ENCODE measurements at regions not wholly inside any gene's neighbourhood (a gene's known extent, or its start where the extent isn't known, plus 50 kb on each side); places are given as distances from the start of the nearest gene placed in this dataset.

DNA sequence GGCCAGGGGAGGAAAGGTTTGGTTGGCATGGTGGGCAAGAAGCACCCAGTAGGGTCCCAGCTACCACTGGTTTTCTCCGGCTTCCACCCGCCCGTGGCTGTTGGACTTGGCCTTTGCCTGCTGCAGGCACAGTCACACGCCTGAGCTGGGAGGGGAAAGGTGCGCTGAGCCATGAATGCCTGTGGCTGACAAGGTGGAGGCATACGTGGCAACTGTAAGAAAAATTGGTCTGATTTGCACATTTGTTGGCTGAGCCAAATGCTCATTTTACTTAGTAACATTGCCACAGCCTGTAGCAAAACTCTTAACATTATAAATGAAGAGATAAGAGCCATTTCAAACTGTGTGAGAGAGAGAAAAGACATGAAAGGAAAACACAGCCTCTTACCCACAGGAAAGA, 191.6 kb downstream of the PTPRC start:
- in situ Hi-C loops (cut with HindIII; ENCODE audit: extremely low pct_ligation_motif_present, low pct_unique_long_range_greater_than_20kb): no loop called here
- no peak for DNase-seq (ENCODE audit: low spot score)
- H3K27ac ChIP-seq (ENCODE audit: extremely low read length, insufficient read depth, low read length): no peak overlapping the region
- no peaks in the 10 kb centered on the region for H3K4me1 ChIP-seq (ENCODE audit: insufficient read depth, low read length)
- no peak overlapping the region for H3K9ac ChIP-seq (ENCODE audit: insufficient read depth, low read depth, low read length)
- no peaks in the 10 kb centered on the region for H3K9me3 ChIP-seq (ENCODE audit: low read length)
- 53% methylated on average over 6 of the region's 6 CpGs for WGBS (ENCODE audit: low lambda C conversion rate)
- H2AFZ ChIP-seq (ENCODE audit: low read length): no peak overlapping the region
- no peaks in the 10 kb centered on the region for H3K79me2 ChIP-seq (ENCODE audit: insufficient read depth, low read length)
- H3K27me3 ChIP-seq (ENCODE audit: control insufficient read depth in 1 of 2, insufficient read depth in 2 of 2, low read length in 2 of 2): no peaks in the 10 kb centered on the region
- no peak overlapping the region for H3K4me3 ChIP-seq (replicated peaks in 1 of 3; ENCODE audit: insufficient read depth in 1 of 3, low read depth in 2 of 3, low read length in 3 of 3)
- POLR2A ChIA-PET: no interaction called here
- no peaks in the 10 kb centered on the region for H4K20me1 ChIP-seq (ENCODE audit: insufficient read depth, low read length)
- H3K4me2 ChIP-seq (ENCODE audit: low read depth, low read length): no peak overlapping the region
- no peak for ATAC-seq
- intact Hi-C loops (cut with micrococcal nuclease; ENCODE audit: unreplicated experiment): no loop called here
- no TSS peak for BruUV-seq (replicated peaks)
- TF ChIP-seq AGO2 (optimal IDR thresholded peaks at IDR 0.05; ENCODE audit: low read depth, low read length): no peak
- TF ChIP-seq, protein P1, sequence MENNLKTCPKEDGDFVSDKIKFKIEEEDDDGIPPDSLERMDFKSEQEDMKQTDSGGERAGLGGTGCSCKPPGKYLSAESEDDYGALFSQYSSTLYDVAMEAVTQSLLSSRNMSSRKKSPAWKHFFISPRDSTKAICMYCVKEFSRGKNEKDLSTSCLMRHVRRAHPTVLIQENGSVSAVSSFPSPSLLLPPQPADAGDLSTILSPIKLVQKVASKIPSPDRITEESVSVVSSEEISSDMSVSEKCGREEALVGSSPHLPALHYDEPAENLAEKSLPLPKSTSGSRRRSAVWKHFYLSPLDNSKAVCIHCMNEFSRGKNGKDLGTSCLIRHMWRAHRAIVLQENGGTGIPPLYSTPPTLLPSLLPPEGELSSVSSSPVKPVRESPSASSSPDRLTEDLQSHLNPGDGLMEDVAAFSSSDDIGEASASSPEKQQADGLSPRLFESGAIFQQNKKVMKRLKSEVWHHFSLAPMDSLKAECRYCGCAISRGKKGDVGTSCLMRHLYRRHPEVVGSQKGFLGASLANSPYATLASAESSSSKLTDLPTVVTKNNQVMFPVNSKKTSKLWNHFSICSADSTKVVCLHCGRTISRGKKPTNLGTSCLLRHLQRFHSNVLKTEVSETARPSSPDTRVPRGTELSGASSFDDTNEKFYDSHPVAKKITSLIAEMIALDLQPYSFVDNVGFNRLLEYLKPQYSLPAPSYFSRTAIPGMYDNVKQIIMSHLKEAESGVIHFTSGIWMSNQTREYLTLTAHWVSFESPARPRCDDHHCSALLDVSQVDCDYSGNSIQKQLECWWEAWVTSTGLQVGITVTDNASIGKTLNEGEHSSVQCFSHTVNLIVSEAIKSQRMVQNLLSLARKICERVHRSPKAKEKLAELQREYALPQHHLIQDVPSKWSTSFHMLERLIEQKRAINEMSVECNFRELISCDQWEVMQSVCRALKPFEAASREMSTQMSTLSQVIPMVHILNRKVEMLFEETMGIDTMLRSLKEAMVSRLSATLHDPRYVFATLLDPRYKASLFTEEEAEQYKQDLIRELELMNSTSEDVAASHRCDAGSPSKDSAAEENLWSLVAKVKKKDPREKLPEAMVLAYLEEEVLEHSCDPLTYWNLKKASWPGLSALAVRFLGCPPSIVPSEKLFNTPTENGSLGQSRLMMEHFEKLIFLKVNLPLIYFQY (CRISPR knock-in tag; IDR thresholded peaks at IDR 0.05; ENCODE audit: borderline replicate concordance): no peak
- no peak for TF ChIP-seq ZNF274 (CRISPR knock-in tag; IDR thresholded peaks at IDR 0.05)
- TF ChIP-seq FOSL2 (CRISPR knock-in tag; IDR thresholded peaks at IDR 0.05): no peak
- TF ChIP-seq, protein P2, sequence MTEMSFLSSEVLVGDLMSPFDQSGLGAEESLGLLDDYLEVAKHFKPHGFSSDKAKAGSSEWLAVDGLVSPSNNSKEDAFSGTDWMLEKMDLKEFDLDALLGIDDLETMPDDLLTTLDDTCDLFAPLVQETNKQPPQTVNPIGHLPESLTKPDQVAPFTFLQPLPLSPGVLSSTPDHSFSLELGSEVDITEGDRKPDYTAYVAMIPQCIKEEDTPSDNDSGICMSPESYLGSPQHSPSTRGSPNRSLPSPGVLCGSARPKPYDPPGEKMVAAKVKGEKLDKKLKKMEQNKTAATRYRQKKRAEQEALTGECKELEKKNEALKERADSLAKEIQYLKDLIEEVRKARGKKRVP (CRISPR knock-in tag; IDR thresholded peaks at IDR 0.05): no peak
- no peak for TF ChIP-seq NCOA2 (CRISPR knock-in tag; IDR thresholded peaks at IDR 0.05)
- no peak for TF ChIP-seq GTF3A (CRISPR knock-in tag; conservative IDR thresholded peaks at IDR 0.05)
- TF ChIP-seq ZNF660 (CRISPR knock-in tag; IDR thresholded peaks at IDR 0.05; ENCODE audit: borderline replicate concordance, low read depth): no peak
- no peak for TF ChIP-seq IRF2 (CRISPR knock-in tag; IDR thresholded peaks at IDR 0.05)
- TF ChIP-seq, protein P3, sequence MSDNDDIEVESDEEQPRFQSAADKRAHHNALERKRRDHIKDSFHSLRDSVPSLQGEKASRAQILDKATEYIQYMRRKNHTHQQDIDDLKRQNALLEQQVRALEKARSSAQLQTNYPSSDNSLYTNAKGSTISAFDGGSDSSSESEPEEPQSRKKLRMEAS (IDR thresholded peaks at IDR 0.05): no peak
- TF ChIP-seq ZNF207 (IDR thresholded peaks at IDR 0.05; ENCODE audit: borderline replicate concordance): no peak
- TF ChIP-seq FOXK1 (CRISPR knock-in tag; IDR thresholded peaks at IDR 0.05; ENCODE audit: borderline replicate concordance, low read depth): no peak
- no peak for TF ChIP-seq RFXAP (CRISPR knock-in tag; IDR thresholded peaks at IDR 0.05; ENCODE audit: borderline replicate concordance)
- no peak for TF ChIP-seq ZNF3 (CRISPR knock-in tag; IDR thresholded peaks at IDR 0.05)
- TF ChIP-seq, protein P4, sequence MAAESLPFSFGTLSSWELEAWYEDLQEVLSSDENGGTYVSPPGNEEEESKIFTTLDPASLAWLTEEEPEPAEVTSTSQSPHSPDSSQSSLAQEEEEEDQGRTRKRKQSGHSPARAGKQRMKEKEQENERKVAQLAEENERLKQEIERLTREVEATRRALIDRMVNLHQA (CRISPR knock-in tag; IDR thresholded peaks at IDR 0.05): no peak
- no peak for TF ChIP-seq KMT2B (CRISPR knock-in tag; IDR thresholded peaks at IDR 0.05)
- no peak for TF ChIP-seq RXRA (CRISPR knock-in tag; IDR thresholded peaks at IDR 0.05)
- TF ChIP-seq TEAD2 (CRISPR knock-in tag; IDR thresholded peaks at IDR 0.05): no peak
- TF ChIP-seq ONECUT2 (CRISPR knock-in tag; IDR thresholded peaks at IDR 0.05): no peak
- CTCF ChIA-PET (ENCODE audit: low intra/inter-chr PET ratio, low total read pairs): no interaction called here
- H3K36me3 ChIP-seq (replicated peaks in 1 of 2; ENCODE audit: control insufficient read depth in 1 of 2, insufficient read depth in 2 of 2, low read length in 2 of 2): no peaks in the 10 kb centered on the region
- no peak for FAIRE-seq
